ENCODE measurements at regions not wholly inside any gene's neighbourhood (a gene's known extent, or its start where the extent isn't known, plus 50 kb on each side); places are given as distances from the start of the nearest gene placed in this dataset.

- Histone ChIP-seq H3K36me3 (no peaks in the 10 kb centered on the region), H3K4me3 (no peak overlapping the region), H3K27me3 (no peaks in the 10 kb centered on the region), H3K4me1 (no peaks in the 10 kb centered on the region), H3K27ac (no peak overlapping the region), H3K9me3 (no peaks in the 10 kb centered on the region)
- TF ChIP-seq CTCF (IDR thresholded peaks at IDR 0.05), result no peak
- DNase-seq (ENCODE audit: low spot score), result no peak
These were observed 218.9 kb upstream of the THRB start for GRCh38 chr3:24713516-24713915.

- no peaks in the 10 kb centered on the region for H3K9me3 ChIP-seq
- no peaks in the 10 kb centered on the region for H3K36me3 ChIP-seq
- no peaks in the 10 kb centered on the region for H3K4me1 ChIP-seq
- H3K4me3 ChIP-seq, result no peak overlapping the region
- H3K27me3 ChIP-seq, result no peaks in the 10 kb centered on the region
- H3K27ac ChIP-seq, result no peak overlapping the region
- no peak for TF ChIP-seq CTCF (IDR thresholded peaks at IDR 0.05)
- no peak for DNase-seq (ENCODE audit: low spot score)
These were observed 219.8 kb upstream of the THRB start for GRCh38 chr3:24714436-24714835.

GRCh38 chr3:24715171-24715792, 220.6 kb upstream of the THRB start:
- no peak for DNase-seq (ENCODE audit: low spot score)
- H3K4me1 ChIP-seq, result no peaks in the 10 kb centered on the region
- H3K27me3 ChIP-seq, result no peaks in the 10 kb centered on the region
- TF ChIP-seq CTCF (IDR thresholded peaks at IDR 0.05), result no peak
- no peak overlapping the region for H3K4me3 ChIP-seq
- H3K9me3 ChIP-seq, result no peaks in the 10 kb centered on the region
- H3K27ac ChIP-seq, result no peak overlapping the region
- H3K36me3 ChIP-seq, result no peaks in the 10 kb centered on the region

GRCh38 chr3:24722087-24722486, 227.4 kb upstream of the THRB start:
- no peak for TF ChIP-seq CTCF (IDR thresholded peaks at IDR 0.05)
- Histone ChIP-seq H3K36me3 (no peaks in the 10 kb centered on the region), H3K4me1 (no peaks in the 10 kb centered on the region), H3K9me3 (no peaks in the 10 kb centered on the region), H3K4me3 (no peak overlapping the region), H3K27ac (no peak overlapping the region), H3K27me3 (no peaks in the 10 kb centered on the region)
- DNase-seq (ENCODE audit: low spot score), result no peak

GRCh38 chr3:24725514-24726255, 231.0 kb upstream of the THRB start:
- Histone ChIP-seq H3K27me3 (no peaks in the 10 kb centered on the region), H3K9me3 (no peaks in the 10 kb centered on the region), H3K4me1 (no peaks in the 10 kb centered on the region), H3K4me3 (no peak overlapping the region), H3K27ac (no peak overlapping the region), H3K36me3 (no peaks in the 10 kb centered on the region)
- no peak for DNase-seq (ENCODE audit: low spot score)
- no peak for TF ChIP-seq CTCF (IDR thresholded peaks at IDR 0.05)

Data from right atrium auricular region (tissue), 2 donors.